Natural killer cell (primary cell): ENCODE measurements at regions not wholly inside any gene's neighbourhood (a gene's known extent, or its start where the extent isn't known, plus 50 kb on each side); places are given as distances from the start of the nearest gene placed in this dataset.

Experiments
- ATAC-seq, 3 donors: fragments of 150-1000 bp in 2 of 3; fragments of 200-7000 bp in 1 of 3; cut with Tn5 transposase; 1 replicate in 1 of 3; 2 replicates in 2 of 3; pipeline ENCODE4 v1.10.0; 2021; ENCODE audit warnings: mild to moderate bottlenecking in 2 of 3, moderate library complexity in 2 of 3
- DNase-seq, 2 donors: peaks; one replicate each; pipeline versions ENCODE4 v3.0.0 to v3.0.0-alpha.2; 2013 to 2021; ENCODE audit warnings: mixed read lengths in 1 of 2
- H3K27ac ChIP-seq: one replicate; pipeline ENCODE4 v1.5.1; 2013; ENCODE audit warnings: mild to moderate bottlenecking, low read length
- H3K27me3 ChIP-seq: one replicate; pipeline ENCODE4 v1.6.1; 2013; ENCODE audit warnings: low read length; ENCODE audit not compliant: control insufficient read depth, insufficient read depth
- H3K36me3 ChIP-seq: one replicate; pipeline ENCODE4 v1.6.1; 2013; ENCODE audit warnings: low read length; ENCODE audit not compliant: control insufficient read depth, insufficient read depth
- H3K4me1 ChIP-seq: one replicate; pipeline ENCODE4 v1.6.1; 2013; ENCODE audit warnings: low read length; ENCODE audit not compliant: control insufficient read depth, insufficient read depth
- H3K4me3 ChIP-seq: one replicate; pipeline ENCODE4 v1.5.1; 2013; ENCODE audit warnings: low read length
- H3K9me3 ChIP-seq: one replicate; pipeline ENCODE4 v1.6.1; 2013; ENCODE audit warnings: low read length; ENCODE audit not compliant: control insufficient read depth, insufficient read depth
- H3K27ac Mint-ChIP-seq, 2 donors: one replicate each; pipeline ENCODE4 v1.8.0; 2022; ENCODE audit warnings: mild to moderate bottlenecking in 2 of 2, mixed read lengths in 2 of 2, moderate library complexity in 1 of 2
- H3K27me3 Mint-ChIP-seq, 2 donors: one replicate each; pipeline ENCODE4 v1.8.0; 2022; ENCODE audit warnings: low read depth in 2 of 2, mixed read lengths in 2 of 2
- H3K36me3 Mint-ChIP-seq: one replicate; pipeline ENCODE4 v1.8.0; 2022; ENCODE audit warnings: mixed read lengths
- H3K4me1 Mint-ChIP-seq, 2 donors: one replicate each; pipeline ENCODE4 v1.8.0; 2022; ENCODE audit warnings: mixed read lengths in 2 of 2
- H3K4me3 Mint-ChIP-seq: one replicate; pipeline ENCODE4 v1.8.0; 2022; ENCODE audit warnings: mild to moderate bottlenecking, moderate library complexity, mixed read lengths
- H3K9me3 Mint-ChIP-seq, 2 donors: one replicate each; pipeline ENCODE4 v1.8.0; 2022; ENCODE audit warnings: mixed read lengths in 2 of 2
- WGBS: methylation state at CpG from one replicate; pipeline ENCODE4 v1.1.7; 2013; ENCODE audit warnings: missing lambda C conversion rate; ENCODE audit not compliant: insufficient coverage; 5-methylcytosine and 5-hydroxymethylcytosine counted together
- intact Hi-C: fragments of 100-400 bp; cut with micrococcal nuclease; formaldehyde crosslinking; loops from one replicate; pipeline ENCODE4 v1.14.2; 2022
- TF ChIP-seq, protein P1 (sequence below): fragments of 200-600 bp; IDR thresholded peaks from one replicate; pipeline ENCODE4 v1.8.0; 2022; ENCODE audit warnings: antibody characterized with exemption

DNA sequence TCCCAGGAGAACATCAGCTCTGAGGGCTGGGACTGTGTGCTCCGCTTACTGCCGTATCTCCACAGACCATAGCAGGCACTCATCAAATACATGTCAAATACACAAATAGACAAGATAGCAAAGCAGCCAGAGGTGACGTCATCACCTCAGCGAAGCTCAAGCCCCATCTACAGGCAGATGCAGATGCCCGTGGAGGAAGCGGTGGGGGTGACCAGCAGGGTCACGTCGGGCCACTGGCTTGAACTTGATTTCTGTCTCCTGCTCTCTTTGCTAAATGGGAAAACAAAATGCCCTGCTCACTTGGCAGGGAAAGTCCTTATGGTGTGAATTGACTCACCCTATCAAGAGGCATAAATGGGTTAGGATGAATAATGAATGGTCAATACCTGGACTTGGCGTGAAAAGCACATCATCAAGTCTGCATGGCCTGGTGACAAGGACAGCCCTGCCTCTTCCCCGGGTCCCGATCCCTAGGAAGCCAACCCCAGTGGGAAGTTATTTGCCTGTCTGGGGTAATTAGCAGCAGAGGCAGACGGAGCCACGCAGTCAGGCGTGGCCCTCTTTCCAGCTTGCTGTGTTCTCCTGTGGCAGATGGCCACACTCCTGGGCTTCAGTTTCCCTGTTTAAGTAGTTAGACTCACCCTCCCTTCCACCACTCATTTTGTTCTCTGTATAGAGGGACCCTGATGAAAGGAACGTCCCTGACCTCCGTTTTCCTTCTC, 536.0 kb downstream of the NPHP4 start:
- no peak overlapping the region for H3K4me3 Mint-ChIP-seq
- DNase-seq = no peak
- H3K27me3 Mint-ChIP-seq = peaks cover 0 to 7% of the 10 kb centered on the region in 2 donors
- H3K36me3 Mint-ChIP-seq = no peaks in the 10 kb centered on the region
- Histone ChIP-seq H3K4me1 (no peaks in the 10 kb centered on the region), H3K4me3 (no peak overlapping the region), H3K9me3 (no peaks in the 10 kb centered on the region), H3K36me3 (no peaks in the 10 kb centered on the region), H3K27ac (no peak overlapping the region), H3K27me3 (no peaks in the 10 kb centered on the region)
- intact Hi-C loops = no loop called here
- H3K27ac Mint-ChIP-seq = no peak overlapping the region
- H3K9me3 Mint-ChIP-seq = no peaks in the 10 kb centered on the region
- 76% methylated on average over 14 of the region's 16 CpGs for WGBS
- TF ChIP-seq, protein P1, sequence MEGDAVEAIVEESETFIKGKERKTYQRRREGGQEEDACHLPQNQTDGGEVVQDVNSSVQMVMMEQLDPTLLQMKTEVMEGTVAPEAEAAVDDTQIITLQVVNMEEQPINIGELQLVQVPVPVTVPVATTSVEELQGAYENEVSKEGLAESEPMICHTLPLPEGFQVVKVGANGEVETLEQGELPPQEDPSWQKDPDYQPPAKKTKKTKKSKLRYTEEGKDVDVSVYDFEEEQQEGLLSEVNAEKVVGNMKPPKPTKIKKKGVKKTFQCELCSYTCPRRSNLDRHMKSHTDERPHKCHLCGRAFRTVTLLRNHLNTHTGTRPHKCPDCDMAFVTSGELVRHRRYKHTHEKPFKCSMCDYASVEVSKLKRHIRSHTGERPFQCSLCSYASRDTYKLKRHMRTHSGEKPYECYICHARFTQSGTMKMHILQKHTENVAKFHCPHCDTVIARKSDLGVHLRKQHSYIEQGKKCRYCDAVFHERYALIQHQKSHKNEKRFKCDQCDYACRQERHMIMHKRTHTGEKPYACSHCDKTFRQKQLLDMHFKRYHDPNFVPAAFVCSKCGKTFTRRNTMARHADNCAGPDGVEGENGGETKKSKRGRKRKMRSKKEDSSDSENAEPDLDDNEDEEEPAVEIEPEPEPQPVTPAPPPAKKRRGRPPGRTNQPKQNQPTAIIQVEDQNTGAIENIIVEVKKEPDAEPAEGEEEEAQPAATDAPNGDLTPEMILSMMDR = no peak
- ATAC-seq = no peak
- no peaks in the 10 kb centered on the region for H3K4me1 Mint-ChIP-seq

DNA sequence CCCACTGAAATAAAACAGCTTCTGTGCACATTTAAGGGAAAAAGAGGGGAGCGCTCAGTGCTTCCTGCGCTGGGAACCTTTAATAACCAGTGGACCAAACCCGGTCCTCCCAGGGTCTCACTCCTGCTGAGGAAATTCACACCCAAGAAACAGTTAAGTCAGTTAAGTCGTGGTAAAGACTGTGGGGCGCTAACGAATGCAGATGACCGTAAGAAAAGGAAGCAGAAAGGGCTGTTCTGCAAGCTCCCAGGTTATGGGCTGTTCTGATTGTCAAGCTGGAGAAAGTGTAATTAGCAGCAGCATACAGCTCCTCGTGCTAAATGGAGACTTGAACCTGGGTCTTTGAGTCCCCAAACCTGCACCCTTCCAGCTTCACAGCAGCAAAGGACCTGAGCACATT, 536.6 kb downstream of the NPHP4 start:
- no peak overlapping the region for H3K27ac Mint-ChIP-seq
- Histone ChIP-seq H3K27me3 (no peaks in the 10 kb centered on the region), H3K4me1 (no peaks in the 10 kb centered on the region), H3K36me3 (no peaks in the 10 kb centered on the region), H3K9me3 (no peaks in the 10 kb centered on the region), H3K4me3 (no peak overlapping the region), H3K27ac (no peak overlapping the region)
- H3K27me3 Mint-ChIP-seq = peaks cover 0 to 7% of the 10 kb centered on the region in 2 donors
- H3K9me3 Mint-ChIP-seq = no peaks in the 10 kb centered on the region
- no peak for DNase-seq
- intact Hi-C loops = no loop called here
- TF ChIP-seq, protein P1 = no peak
- H3K4me3 Mint-ChIP-seq = no peak overlapping the region
- H3K4me1 Mint-ChIP-seq = no peaks in the 10 kb centered on the region
- ATAC-seq = no peak
- WGBS = 26% methylated on average over 8 of the region's 8 CpGs
- H3K36me3 Mint-ChIP-seq = no peaks in the 10 kb centered on the region

DNA sequence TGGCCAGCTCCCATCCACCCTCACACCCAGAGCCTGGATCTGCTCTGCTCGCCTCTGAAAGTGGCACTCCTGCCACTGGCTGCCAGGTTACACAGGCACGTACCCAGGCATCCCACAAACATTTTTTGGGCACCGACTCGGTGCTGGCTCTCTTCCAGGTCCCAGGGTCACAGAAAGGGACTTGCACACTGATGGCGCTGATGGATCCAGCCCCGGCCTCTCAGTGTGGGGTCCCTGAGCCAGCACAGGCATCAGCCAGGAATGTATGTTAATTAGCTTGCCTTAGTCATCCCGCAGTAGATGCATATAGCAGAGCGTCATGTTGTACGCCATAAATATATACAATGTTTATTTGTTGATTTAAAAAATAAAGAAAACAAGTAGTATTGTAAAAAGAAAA, 537.2 kb downstream of the NPHP4 start:
- no peak overlapping the region for H3K27ac Mint-ChIP-seq
- Histone ChIP-seq H3K4me1 (no peaks in the 10 kb centered on the region), H3K27ac (no peak overlapping the region), H3K4me3 (no peak overlapping the region), H3K9me3 (no peaks in the 10 kb centered on the region), H3K36me3 (no peaks in the 10 kb centered on the region), H3K27me3 (no peaks in the 10 kb centered on the region)
- H3K36me3 Mint-ChIP-seq = no peaks in the 10 kb centered on the region
- no peak for DNase-seq
- no peak overlapping the region for H3K4me3 Mint-ChIP-seq
- TF ChIP-seq, protein P1 = no peak
- ATAC-seq = no peak
- WGBS = 76% methylated on average over 6 of the region's 9 CpGs
- no peaks in the 10 kb centered on the region for H3K9me3 Mint-ChIP-seq
- H3K27me3 Mint-ChIP-seq = peaks cover 0 to 7% of the 10 kb centered on the region in 2 donors
- H3K4me1 Mint-ChIP-seq = no peaks in the 10 kb centered on the region
- intact Hi-C loops = no loop called here

DNA sequence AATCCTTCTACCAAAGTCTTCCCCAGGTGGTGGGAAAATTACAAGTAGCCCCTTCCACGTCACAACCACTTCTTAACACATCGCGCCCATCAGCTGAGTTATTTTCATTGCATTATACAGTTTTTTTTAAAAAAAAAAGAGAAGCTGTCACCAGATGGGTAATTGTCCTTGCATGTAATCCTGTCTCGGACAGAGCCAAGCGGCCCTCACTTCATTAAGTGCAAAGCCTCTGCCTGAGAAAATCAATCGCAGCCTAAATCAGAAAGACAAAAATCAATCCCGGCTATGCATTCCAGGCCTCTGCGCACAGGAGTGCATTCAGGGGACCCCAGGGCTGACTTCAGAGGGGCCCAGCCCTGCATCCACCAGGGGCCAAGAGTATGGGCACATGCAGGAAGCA, 538.9 kb downstream of the NPHP4 start:
- Mint-ChIP-seq H3K9me3 (no peaks in the 10 kb centered on the region), H3K27me3 (no peaks in the 10 kb centered on the region), H3K36me3 (no peaks in the 10 kb centered on the region), H3K4me3 (no peak overlapping the region), H3K27ac (no peak overlapping the region), H3K4me1 (no peaks in the 10 kb centered on the region)
- Histone ChIP-seq H3K27me3 (no peaks in the 10 kb centered on the region), H3K9me3 (no peaks in the 10 kb centered on the region), H3K4me3 (no peak overlapping the region), H3K27ac (no peak overlapping the region), H3K36me3 (no peaks in the 10 kb centered on the region), H3K4me1 (no peaks in the 10 kb centered on the region)
- 85% methylated on average over 8 of the region's 8 CpGs for WGBS
- no peak for DNase-seq
- no peak for ATAC-seq
- intact Hi-C loops = no loop called here
- TF ChIP-seq, protein P1 = no peak
